ENCODE measurements at regions not wholly inside any gene's neighbourhood (a gene's known extent, or its start where the extent isn't known, plus 50 kb on each side); places are given as distances from the start of the nearest gene placed in this dataset.

GRCh38 chr5:166488560-166488959 is 1802.9 kb upstream of the WWC1 start:
- TF ChIP-seq CTCF (IDR thresholded peaks at IDR 0.05; ENCODE audit: poor library complexity) (no peak), EZH2phosphoT487 (IDR thresholded peaks at IDR 0.05; ENCODE audit: low read depth, severe bottlenecking, unreplicated experiment) (no peak), EZH2 (IDR thresholded peaks at IDR 0.05; ENCODE audit: borderline replicate concordance) (no peak)

All from hepatocyte (in vitro differentiated cells).